ENCODE measurements at regions not wholly inside any gene's neighbourhood (a gene's known extent, or its start where the extent isn't known, plus 50 kb on each side); places are given as distances from the start of the nearest gene placed in this dataset.

DNA sequence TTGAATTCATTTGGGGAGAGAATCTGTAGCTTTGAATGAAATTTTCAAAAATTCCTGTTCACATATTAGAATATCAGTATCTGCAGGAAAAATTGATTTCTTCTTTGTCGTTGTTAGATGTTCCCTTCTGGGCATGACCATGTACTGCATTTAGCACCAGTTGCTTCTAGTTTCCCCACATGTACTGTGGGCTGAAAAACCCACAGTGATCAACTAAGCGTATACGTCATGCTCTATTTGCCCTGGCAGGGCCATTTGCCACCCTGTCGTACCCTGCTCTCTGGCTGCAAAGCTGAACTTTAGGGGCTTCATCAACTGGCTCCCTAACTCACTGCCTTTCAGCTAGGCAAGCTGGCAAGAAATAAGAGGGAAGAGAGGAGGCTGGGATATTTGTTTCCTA lies 340.7 kb upstream of the TSHZ2 start:
- TF ChIP-seq, protein P1, sequence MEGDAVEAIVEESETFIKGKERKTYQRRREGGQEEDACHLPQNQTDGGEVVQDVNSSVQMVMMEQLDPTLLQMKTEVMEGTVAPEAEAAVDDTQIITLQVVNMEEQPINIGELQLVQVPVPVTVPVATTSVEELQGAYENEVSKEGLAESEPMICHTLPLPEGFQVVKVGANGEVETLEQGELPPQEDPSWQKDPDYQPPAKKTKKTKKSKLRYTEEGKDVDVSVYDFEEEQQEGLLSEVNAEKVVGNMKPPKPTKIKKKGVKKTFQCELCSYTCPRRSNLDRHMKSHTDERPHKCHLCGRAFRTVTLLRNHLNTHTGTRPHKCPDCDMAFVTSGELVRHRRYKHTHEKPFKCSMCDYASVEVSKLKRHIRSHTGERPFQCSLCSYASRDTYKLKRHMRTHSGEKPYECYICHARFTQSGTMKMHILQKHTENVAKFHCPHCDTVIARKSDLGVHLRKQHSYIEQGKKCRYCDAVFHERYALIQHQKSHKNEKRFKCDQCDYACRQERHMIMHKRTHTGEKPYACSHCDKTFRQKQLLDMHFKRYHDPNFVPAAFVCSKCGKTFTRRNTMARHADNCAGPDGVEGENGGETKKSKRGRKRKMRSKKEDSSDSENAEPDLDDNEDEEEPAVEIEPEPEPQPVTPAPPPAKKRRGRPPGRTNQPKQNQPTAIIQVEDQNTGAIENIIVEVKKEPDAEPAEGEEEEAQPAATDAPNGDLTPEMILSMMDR (IDR thresholded peaks at IDR 0.05), result no peak
- no peak for TF ChIP-seq POLR2A (IDR thresholded peaks at IDR 0.05)
